H9 (cell line): ENCODE measurements at regions not wholly inside any gene's neighbourhood (a gene's known extent, or its start where the extent isn't known, plus 50 kb on each side); places are given as distances from the start of the nearest gene placed in this dataset.

Experiments used
- DNase-seq: peaks from one replicate; pipeline ENCODE4 v3.0.0-alpha.2; 2017
- H2AFZ ChIP-seq: one replicate; pipeline ENCODE4 v1.6.1; 2013; ENCODE audit warnings: mild to moderate bottlenecking, low read length, control low read depth, moderate library complexity
- H2AK5ac ChIP-seq: 2 replicates; pipeline ENCODE4 v1.6.1; 2013; ENCODE audit warnings: low read length, control low read depth, mixed read lengths; ENCODE audit not compliant: insufficient read length
- H2BK120ac ChIP-seq: one replicate; pipeline ENCODE4 v1.6.1; 2013; ENCODE audit warnings: low read depth, mild to moderate bottlenecking, low read length, control low read depth, inconsistent platforms; ENCODE audit not compliant: poor library complexity, severe bottlenecking
- H2BK12ac ChIP-seq: 2 replicates; pipeline ENCODE4 v1.6.1; 2013; ENCODE audit warnings: low read length, control low read depth, mixed read lengths, low read depth; ENCODE audit not compliant: insufficient read length
- H2BK15ac ChIP-seq: 2 replicates; pipeline ENCODE4 v1.6.1; 2013; ENCODE audit warnings: low read depth, low read length, control low read depth
- H2BK20ac ChIP-seq: one replicate; pipeline ENCODE4 v1.6.1; 2013; ENCODE audit warnings: low read depth, mild to moderate bottlenecking, low read length, control low read depth, inconsistent platforms; ENCODE audit not compliant: poor library complexity, severe bottlenecking
- H2BK5ac ChIP-seq: 2 replicates; pipeline ENCODE4 v1.6.1; 2013; ENCODE audit warnings: low read length, control low read depth, mixed read lengths; ENCODE audit not compliant: insufficient read length
- H3K14ac ChIP-seq: 2 replicates; pipeline ENCODE4 v1.6.1; 2013; ENCODE audit warnings: low read length, control low read depth; ENCODE audit not compliant: insufficient read depth
- H3K18ac ChIP-seq: 2 replicates; pipeline ENCODE4 v1.6.1; 2013; ENCODE audit warnings: low read depth, mild to moderate bottlenecking, mixed read lengths, low read length, control low read depth; ENCODE audit not compliant: insufficient read length
- H3K23ac ChIP-seq: 2 replicates; pipeline ENCODE4 v1.6.1; 2013; ENCODE audit warnings: low read length, control low read depth, mixed read lengths, low read depth; ENCODE audit not compliant: insufficient read length
- H3K23me2 ChIP-seq: 2 replicates; pipeline ENCODE4 v1.6.1; 2013; ENCODE audit warnings: low read depth, mild to moderate bottlenecking, mixed read lengths, low read length, control low read depth; ENCODE audit not compliant: insufficient read length, poor library complexity, severe bottlenecking
- H3K27ac ChIP-seq: 2 replicates; pipeline ENCODE4 v1.5.1; 2013; ENCODE audit warnings: low read length, control low read depth, mixed read lengths, low read depth; ENCODE audit not compliant: insufficient read length
- H3K27me3 ChIP-seq: 2 replicates; pipeline ENCODE4 v1.6.1; 2013; ENCODE audit warnings: low read length, control low read depth, inconsistent platforms; ENCODE audit not compliant: insufficient read depth
- H3K4ac ChIP-seq: 2 replicates; pipeline ENCODE4 v1.6.1; 2013; ENCODE audit warnings: low read depth, mild to moderate bottlenecking, control low read depth, inconsistent platforms, low read length, moderate library complexity
- H3K4me1 ChIP-seq: 2 replicates; pipeline ENCODE4 v1.6.1; 2013; ENCODE audit warnings: low read length, control low read depth, inconsistent platforms; ENCODE audit not compliant: insufficient read depth
- H3K4me2 ChIP-seq: 2 replicates; pipeline ENCODE4 v1.6.1; 2013; ENCODE audit warnings: low read length, control low read depth, mixed read lengths; ENCODE audit not compliant: insufficient read length, insufficient read depth
- H3K56ac ChIP-seq: 2 replicates; pipeline ENCODE4 v1.6.1; 2013; ENCODE audit warnings: low read depth, mild to moderate bottlenecking, mixed read lengths, low read length, control low read depth; ENCODE audit not compliant: insufficient read length
- H3K79me1 ChIP-seq: 2 replicates; pipeline ENCODE4 v1.6.1; 2013; ENCODE audit warnings: low read depth, mild to moderate bottlenecking, moderate library complexity, low read length, control low read depth, inconsistent platforms; ENCODE audit not compliant: insufficient read depth, poor library complexity, severe bottlenecking
- H3K79me2 ChIP-seq: 2 replicates; pipeline ENCODE4 v1.6.1; 2013; ENCODE audit warnings: low read length, control low read depth, inconsistent platforms; ENCODE audit not compliant: insufficient read depth
- H3K9ac ChIP-seq: 2 replicates; pipeline ENCODE4 v1.6.1; 2013; ENCODE audit warnings: low read length, control low read depth, mixed read lengths; ENCODE audit not compliant: insufficient read length; ENCODE audit errors: extremely low read depth
- H3K9me3 ChIP-seq: one replicate; pipeline ENCODE4 v1.6.1; 2013; ENCODE audit warnings: low read depth, low read length, inconsistent platforms; ENCODE audit not compliant: control insufficient read depth
- H3T11ph ChIP-seq: one replicate; pipeline ENCODE4 v1.6.1; 2013; ENCODE audit warnings: mild to moderate bottlenecking, low read length, control low read depth, inconsistent platforms
- H4K20me1 ChIP-seq: one replicate; pipeline ENCODE4 v1.6.1; 2013; ENCODE audit not compliant: control insufficient read depth, insufficient read length, insufficient read depth
- H4K5ac ChIP-seq: 2 replicates; pipeline ENCODE4 v1.6.1; 2013; ENCODE audit warnings: low read depth, mild to moderate bottlenecking, mixed read lengths, low read length, control low read depth; ENCODE audit not compliant: insufficient read length
- H4K8ac ChIP-seq: replicated peaks from 2 replicates; pipeline ENCODE4 v1.6.1; 2013; ENCODE audit warnings: low read length, control low read depth, mixed read lengths, low read depth; ENCODE audit not compliant: insufficient read length
- H4K91ac ChIP-seq: 2 replicates; pipeline ENCODE4 v1.6.1; 2013; ENCODE audit warnings: low read depth, mild to moderate bottlenecking, moderate library complexity, mixed read lengths, low read length, control low read depth; ENCODE audit not compliant: insufficient read length
- H3K27ac Mint-ChIP-seq, 3 experiments: 2 replicates in 2 of 3; 3 replicates in 1 of 3; pipeline ENCODE4 v1.8.0; 2020 to 2021; ENCODE audit warnings: mixed read lengths in 3 of 3, mild to moderate bottlenecking in 1 of 3, moderate library complexity in 1 of 3
- H3K27me3 Mint-ChIP-seq: 2 replicates; pipeline ENCODE4 v1.8.0; 2021; ENCODE audit warnings: low read depth, mild to moderate bottlenecking, moderate library complexity, mixed read lengths
- H3K36me3 Mint-ChIP-seq, 3 experiments: 2 replicates in 2 of 3; 3 replicates in 1 of 3; pipeline ENCODE4 v1.8.0; 2020 to 2021; ENCODE audit warnings: low read depth in 3 of 3, mixed read lengths in 3 of 3; ENCODE audit not compliant: insufficient read depth in 1 of 3
- H3K4me1 Mint-ChIP-seq, 2 experiments: 2 replicates each; pipeline ENCODE4 v1.8.0; 2020; ENCODE audit warnings: mixed read lengths in 2 of 2
- H3K4me3 Mint-ChIP-seq, 2 experiments: 2 replicates in 1 of 2; 3 replicates in 1 of 2; pipeline ENCODE4 v1.8.0; 2020 to 2021; ENCODE audit warnings: mild to moderate bottlenecking in 2 of 2, mixed read lengths in 2 of 2, moderate library complexity in 1 of 2
- H3K9me3 Mint-ChIP-seq, 2 experiments: 2 replicates in 1 of 2; 3 replicates in 1 of 2; pipeline ENCODE4 v1.8.0; 2020; ENCODE audit warnings: mild to moderate bottlenecking in 2 of 2, mixed read lengths in 2 of 2, moderate library complexity in 1 of 2
- WGBS: extraction: QIAGEN DNeasy Blood & Tissue Kit; methylation state at CpG from one replicate; pipeline ENCODE4 v1.1.7; 2013; ENCODE audit warnings: missing lambda C conversion rate, low lambda C conversion rate, mixed read lengths; ENCODE audit not compliant: insufficient read length; ENCODE audit errors: extremely low coverage; 5-methylcytosine and 5-hydroxymethylcytosine counted together
- TF ChIP-seq, protein P1 (sequence below): fragments of 200-600 bp; sonication (generic); conservative IDR thresholded peaks from 3 replicates; pipeline ENCODE4 v1.8.0; 2021; ENCODE audit warnings: antibody characterized with exemption, mild to moderate bottlenecking

DNA sequence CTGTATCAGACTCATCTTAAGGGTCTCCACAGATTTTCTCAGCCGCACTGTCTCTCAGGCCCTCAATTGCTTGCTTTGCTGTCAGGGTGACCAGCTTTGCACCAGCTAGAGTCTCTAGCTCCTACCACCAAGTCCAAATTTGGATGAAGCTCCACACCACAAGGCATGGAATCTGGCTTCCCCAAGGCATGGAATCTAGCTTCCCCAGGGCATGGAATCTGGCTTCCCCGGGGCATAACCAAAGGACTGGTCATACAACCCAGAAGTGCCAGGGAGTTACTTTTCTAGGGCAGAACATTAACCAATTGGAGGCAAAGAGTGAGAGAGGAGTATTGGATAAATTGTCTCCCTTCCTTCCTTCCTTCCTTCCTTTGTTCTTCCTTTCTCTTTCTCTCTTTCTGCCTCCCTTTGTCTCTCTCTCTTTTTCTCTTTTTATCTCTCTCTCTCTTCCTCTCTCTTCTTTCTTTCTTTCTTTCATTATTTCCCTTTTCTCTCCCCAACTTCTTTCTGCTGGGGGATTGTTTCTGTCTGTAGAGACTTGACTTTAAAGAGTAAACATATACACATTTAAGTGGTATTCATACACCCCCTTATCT, 76.9 kb upstream of the HAO2 start:
- H2AFZ ChIP-seq: no peak overlapping the region
- no peak overlapping the region for H3T11ph ChIP-seq
- no peak overlapping the region for H3K9ac ChIP-seq
- no peak overlapping the region for H3K4me2 ChIP-seq
- H4K20me1 ChIP-seq: no peaks in the 10 kb centered on the region
- H3K9me3 ChIP-seq: no peaks in the 10 kb centered on the region
- no peaks in the 10 kb centered on the region for H3K79me2 ChIP-seq
- H3K18ac ChIP-seq: no peak overlapping the region
- Mint-ChIP-seq H3K27ac (no peak overlapping the region; a peak in 1 of 7 replicates), H3K36me3 (no peaks in the 10 kb centered on the region), H3K9me3 (no peaks in the 10 kb centered on the region), H3K4me3 (no peak overlapping the region), H3K27me3 (peaks cover 2% of the 10 kb centered on the region; the same call in 1 of the 2 replicates), H3K4me1 (peaks cover 19 to 31% of the 10 kb centered on the region in 2 experiments)
- TF ChIP-seq, protein P1, sequence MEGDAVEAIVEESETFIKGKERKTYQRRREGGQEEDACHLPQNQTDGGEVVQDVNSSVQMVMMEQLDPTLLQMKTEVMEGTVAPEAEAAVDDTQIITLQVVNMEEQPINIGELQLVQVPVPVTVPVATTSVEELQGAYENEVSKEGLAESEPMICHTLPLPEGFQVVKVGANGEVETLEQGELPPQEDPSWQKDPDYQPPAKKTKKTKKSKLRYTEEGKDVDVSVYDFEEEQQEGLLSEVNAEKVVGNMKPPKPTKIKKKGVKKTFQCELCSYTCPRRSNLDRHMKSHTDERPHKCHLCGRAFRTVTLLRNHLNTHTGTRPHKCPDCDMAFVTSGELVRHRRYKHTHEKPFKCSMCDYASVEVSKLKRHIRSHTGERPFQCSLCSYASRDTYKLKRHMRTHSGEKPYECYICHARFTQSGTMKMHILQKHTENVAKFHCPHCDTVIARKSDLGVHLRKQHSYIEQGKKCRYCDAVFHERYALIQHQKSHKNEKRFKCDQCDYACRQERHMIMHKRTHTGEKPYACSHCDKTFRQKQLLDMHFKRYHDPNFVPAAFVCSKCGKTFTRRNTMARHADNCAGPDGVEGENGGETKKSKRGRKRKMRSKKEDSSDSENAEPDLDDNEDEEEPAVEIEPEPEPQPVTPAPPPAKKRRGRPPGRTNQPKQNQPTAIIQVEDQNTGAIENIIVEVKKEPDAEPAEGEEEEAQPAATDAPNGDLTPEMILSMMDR: no peak
- H3K23me2 ChIP-seq: no peaks in the 10 kb centered on the region
- H2BK5ac ChIP-seq: no peak overlapping the region
- H3K14ac ChIP-seq: no peak overlapping the region
- H4K8ac ChIP-seq: no peak overlapping the region
- no peaks in the 10 kb centered on the region for H3K27me3 ChIP-seq
- no peak overlapping the region for H3K27ac ChIP-seq
- H2BK20ac ChIP-seq: no peak overlapping the region
- no CpG with 5 or more reads among the region's 2 CpGs for WGBS
- no peaks in the 10 kb centered on the region for H3K79me1 ChIP-seq
- no peak overlapping the region for H4K91ac ChIP-seq
- H3K4ac ChIP-seq: no peak overlapping the region
- peaks cover 11% of the 10 kb centered on the region; the same call in 1 of the 2 replicates for H3K4me1 ChIP-seq
- no peak for DNase-seq
- H3K23ac ChIP-seq: no peak overlapping the region
- no peak overlapping the region for H3K56ac ChIP-seq
- no peak overlapping the region for H4K5ac ChIP-seq
- H2BK15ac ChIP-seq: no peak overlapping the region
- no peak overlapping the region for H2AK5ac ChIP-seq
- no peak overlapping the region for H2BK120ac ChIP-seq
- no peak overlapping the region for H2BK12ac ChIP-seq
